ENCODE measurements at regions not wholly inside any gene's neighbourhood (a gene's known extent, or its start where the extent isn't known, plus 50 kb on each side); places are given as distances from the start of the nearest gene placed in this dataset.

GRCh38 chr7:109926738-109927137, 1164.2 kb upstream of the LRRN3 start:
- no peak for TF ChIP-seq CTCF (IDR thresholded peaks at IDR 0.05)
- no peak for DNase-seq (ENCODE audit: low spot score)
- Mint-ChIP-seq H3K9me3 (ENCODE audit: low read depth) (peaks cover 17% of the 10 kb centered on the region), H3K4me3 (ENCODE audit: unreplicated experiment) (no peak overlapping the region), H3K36me3 (ENCODE audit: low read depth) (no peaks in the 10 kb centered on the region), H3K4me1 (ENCODE audit: low read depth) (no peaks in the 10 kb centered on the region), H3K27me3 (ENCODE audit: low read depth) (no peaks in the 10 kb centered on the region), H3K27ac (ENCODE audit: unreplicated experiment) (no peak overlapping the region)

GRCh38 chr7:109930049-109930448, 1160.9 kb upstream of the LRRN3 start:
- H3K9me3 Mint-ChIP-seq (ENCODE audit: low read depth): peaks cover 4% of the 10 kb centered on the region
- H3K4me3 Mint-ChIP-seq (ENCODE audit: unreplicated experiment): no peak overlapping the region
- H3K27ac Mint-ChIP-seq (ENCODE audit: unreplicated experiment): no peak overlapping the region
- H3K36me3 Mint-ChIP-seq (ENCODE audit: low read depth): no peaks in the 10 kb centered on the region
- H3K4me1 Mint-ChIP-seq (ENCODE audit: low read depth): no peaks in the 10 kb centered on the region
- TF ChIP-seq CTCF (IDR thresholded peaks at IDR 0.05): no peak
- H3K27me3 Mint-ChIP-seq (ENCODE audit: low read depth): no peaks in the 10 kb centered on the region
- no peak for DNase-seq (ENCODE audit: low spot score)

- TF ChIP-seq CTCF (IDR thresholded peaks at IDR 0.05): no peak
- Mint-ChIP-seq H3K27ac (ENCODE audit: unreplicated experiment) (no peak overlapping the region), H3K4me1 (ENCODE audit: low read depth) (peaks cover 8% of the 10 kb centered on the region), H3K36me3 (ENCODE audit: low read depth) (no peaks in the 10 kb centered on the region), H3K27me3 (ENCODE audit: low read depth) (no peaks in the 10 kb centered on the region), H3K4me3 (ENCODE audit: unreplicated experiment) (no peak overlapping the region), H3K9me3 (ENCODE audit: low read depth) (peaks cover 28% of the 10 kb centered on the region)
- DNase-seq (ENCODE audit: low spot score): no peak
Measured at GRCh38 chr7:109939207-109939606, 1151.7 kb upstream of the LRRN3 start.

DNA sequence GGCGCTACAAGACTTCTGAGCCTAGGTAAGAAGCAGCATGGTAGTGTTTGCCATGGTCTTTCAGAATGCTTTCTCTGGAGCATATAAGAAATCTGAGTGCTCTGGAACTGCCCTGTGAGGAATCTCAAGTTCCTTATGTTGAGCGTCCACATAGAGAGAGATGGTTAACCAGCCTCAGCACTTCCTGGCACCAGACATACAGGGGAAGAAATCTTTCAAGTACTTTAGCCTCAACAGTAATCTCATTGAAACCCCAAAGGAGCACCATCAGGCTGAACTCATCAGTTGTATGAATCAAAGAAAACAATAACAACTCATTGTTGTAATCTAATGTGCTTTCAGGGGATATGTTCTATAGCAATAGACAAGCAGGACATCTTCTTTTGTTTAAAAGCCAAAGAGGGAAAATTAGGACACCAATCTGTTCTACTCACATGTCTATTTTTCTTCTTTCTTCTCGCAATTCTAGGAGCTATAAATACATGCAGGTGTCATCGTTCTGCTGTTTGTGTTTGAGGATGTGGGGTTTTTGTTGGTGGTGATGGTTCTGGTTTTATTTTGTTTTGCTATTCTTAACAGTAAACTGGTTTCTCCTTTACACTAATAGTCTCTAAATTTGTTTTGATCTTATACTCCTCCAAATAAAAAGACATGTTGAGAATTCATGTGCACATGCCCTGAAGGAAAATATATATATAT, 1145.0 kb upstream of the LRRN3 start:
- Mint-ChIP-seq H3K4me3 (ENCODE audit: unreplicated experiment) (no peak overlapping the region), H3K4me1 (ENCODE audit: low read depth) (peaks cover 21% of the 10 kb centered on the region), H3K27me3 (ENCODE audit: low read depth) (no peaks in the 10 kb centered on the region), H3K9me3 (ENCODE audit: low read depth) (peaks cover 4% of the 10 kb centered on the region), H3K27ac (ENCODE audit: unreplicated experiment) (no peak overlapping the region), H3K36me3 (ENCODE audit: low read depth) (no peaks in the 10 kb centered on the region)
- DNase-seq (ENCODE audit: low spot score): no peak
- no peak for TF ChIP-seq CTCF (IDR thresholded peaks at IDR 0.05)

- TF ChIP-seq CTCF (IDR thresholded peaks at IDR 0.05): no peak
Measured at GRCh38 chr7:109950256-109950655, 1140.7 kb upstream of the LRRN3 start.

More at GRCh38 chr7:109950256-109950655, 1140.7 kb upstream of the LRRN3 start:
- Mint-ChIP-seq H3K9me3 (ENCODE audit: low read depth) (no peaks in the 10 kb centered on the region), H3K27ac (ENCODE audit: unreplicated experiment) (no peak overlapping the region), H3K36me3 (ENCODE audit: low read depth) (no peaks in the 10 kb centered on the region), H3K4me3 (ENCODE audit: unreplicated experiment) (no peak overlapping the region), H3K4me1 (ENCODE audit: low read depth) (peaks cover 5% of the 10 kb centered on the region), H3K27me3 (ENCODE audit: low read depth) (no peaks in the 10 kb centered on the region)
- DNase-seq (ENCODE audit: low spot score): no peak

All from chondrocyte (in vitro differentiated cells).